SU-DHL-6 (cell line): ENCODE measurements at regions not wholly inside any gene's neighbourhood (a gene's known extent, or its start where the extent isn't known, plus 50 kb on each side); places are given as distances from the start of the nearest gene placed in this dataset.
"Not testable (repeated sequence)": the region's sequence is repeated elsewhere in the genome, so short reads cannot be mapped to it uniquely, and the experiment has no call there.

Source experiments
- H2AFZ ChIP-seq: fragments of 200-600 bp; sonication (generic); 2 replicates; pipeline ENCODE4 v1.6.1; 2014; ENCODE audit warnings: low read depth, mild to moderate bottlenecking, moderate library complexity, mixed read lengths, antibody characterized with exemption, low read length; ENCODE audit not compliant: severe bottlenecking
- H3F3A ChIP-seq: fragments of 200-600 bp; shearing (Covaris generic); 2 replicates; pipeline ENCODE4 v1.6.0; 2016; ENCODE audit warnings: antibody characterized with exemption, mild to moderate bottlenecking; ENCODE audit not compliant: insufficient read depth
- H3K27ac ChIP-seq: fragments of 200-600 bp; sonication (generic); 2 replicates; pipeline ENCODE4 v1.5.1; 2016; ENCODE audit warnings: low read depth, mild to moderate bottlenecking, low read length, moderate library complexity, mixed read lengths
- H3K27me3 ChIP-seq: fragments of 200-600 bp; sonication (generic), shearing (Covaris generic); 2 replicates; pipeline ENCODE4 v1.6.0; 2014; ENCODE audit warnings: mild to moderate bottlenecking, low read length
- H3K36me3 ChIP-seq: fragments of 200-600 bp; sonication (generic); 2 replicates; pipeline ENCODE4 v1.6.1; 2014; ENCODE audit warnings: mild to moderate bottlenecking, low read length, mixed read lengths
- H3K4me2 ChIP-seq: fragments of 300-600, 200-600 bp; shearing (Covaris generic), sonication (generic); 2 replicates; pipeline ENCODE4 v1.6.0; 2014; ENCODE audit warnings: low read length, low read depth, mild to moderate bottlenecking; ENCODE audit not compliant: poor library complexity, severe bottlenecking
- H3K4me3 ChIP-seq: fragments of 200-600 bp; sonication (generic); 2 replicates; pipeline ENCODE4 v1.5.1; 2014; ENCODE audit warnings: antibody characterized with exemption, low read length, mild to moderate bottlenecking, mixed read lengths; ENCODE audit not compliant: insufficient read depth, poor library complexity, severe bottlenecking
- H3K79me2 ChIP-seq: fragments of 200-600 bp; sonication (generic); 2 replicates; pipeline ENCODE4 v1.6.1; 2014; ENCODE audit warnings: mild to moderate bottlenecking, low read length, moderate library complexity; ENCODE audit not compliant: insufficient read depth
- H3K9ac ChIP-seq: fragments of 200-600 bp; sonication (generic); 2 replicates; pipeline ENCODE4 v1.7.0; 2014; ENCODE audit warnings: mild to moderate bottlenecking, low read length
- H3K9me2 ChIP-seq: fragments of 200-600 bp; sonication (generic); replicated peaks from 2 replicates; pipeline ENCODE4 v1.6.1; 2014; ENCODE audit warnings: low read length; ENCODE audit not compliant: insufficient read depth
- H3K9me3 ChIP-seq: fragments of 200-600 bp; sonication (generic); 2 replicates; pipeline ENCODE4 v1.6.1; 2014; ENCODE audit warnings: low read length, mixed read lengths; ENCODE audit not compliant: insufficient read depth
- H4K20me1 ChIP-seq: fragments of 200-600 bp; sonication (generic); 2 replicates; pipeline ENCODE4 v1.6.1; 2014; ENCODE audit warnings: low read depth, mild to moderate bottlenecking, antibody characterized with exemption, low read length, moderate library complexity, mixed read lengths
- EZH2phosphoT487 ChIP-seq: fragments of 200-600 bp; sonication (generic), shearing (Covaris generic); conservative IDR thresholded peaks from 2 replicates; pipeline ENCODE4 v1.6.1; 2018; ENCODE audit warnings: mild to moderate bottlenecking, antibody characterized with exemption, low read length, moderate library complexity, mixed read lengths
- TF ChIP-seq, protein P1 (sequence below): fragments of 200-600 bp; sonication (generic); IDR thresholded peaks from one replicate; pipeline ENCODE4 v1.5.1; 2017; ENCODE audit warnings: antibody characterized with exemption, mild to moderate bottlenecking, low read length, moderate library complexity; ENCODE audit not compliant: insufficient read depth, poor library complexity, severe bottlenecking

GRCh38 chr5:125251703-125252102 is 505.3 kb upstream of the ZNF608 start:
- peaks cover 19% of the 10 kb centered on the region; the same call in 1 of the 2 replicates for H3K9me3 ChIP-seq

DNA sequence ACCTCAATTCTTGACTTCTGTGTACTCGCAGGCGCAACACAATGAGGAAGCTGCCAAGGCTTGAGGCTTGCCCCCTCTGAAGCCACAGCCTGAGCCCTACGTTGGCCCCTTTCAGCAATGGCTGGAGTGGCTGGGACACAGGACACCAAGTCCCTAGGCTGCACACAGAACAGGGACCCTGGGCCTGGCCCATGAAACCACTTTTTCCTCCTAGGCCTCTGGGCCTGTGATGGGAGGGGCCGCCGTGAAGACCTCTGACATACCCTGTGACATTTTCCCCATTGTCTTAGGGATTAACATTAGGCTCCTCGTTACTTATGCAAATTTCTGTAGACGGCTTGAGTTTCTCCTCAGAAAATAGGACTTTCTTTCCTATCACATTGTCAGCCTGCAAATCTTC is 507.2 kb upstream of the ZNF608 start:
- peaks cover 19% of the 10 kb centered on the region; the same call in 1 of the 2 replicates for H3K9me3 ChIP-seq
- H3K9ac ChIP-seq, H3K4me3 ChIP-seq, H3K4me2 ChIP-seq, H4K20me1 ChIP-seq, H2AFZ ChIP-seq, H3F3A ChIP-seq, H3K36me3 ChIP-seq, H3K79me2 ChIP-seq, H3K27ac ChIP-seq, H3K27me3 ChIP-seq, H3K9me2 ChIP-seq: not testable (repeated sequence)

More at GRCh38 chr5:125251703-125252102, 505.3 kb upstream of the ZNF608 start:
- Histone ChIP-seq H3K27ac (no peak overlapping the region), H3K79me2 (no peaks in the 10 kb centered on the region), H3K36me3 (no peaks in the 10 kb centered on the region), H3K9me2 (no peaks in the 10 kb centered on the region), H3K4me2 (no peak overlapping the region), H3K4me3 (no peak overlapping the region), H3K9ac (no peak overlapping the region), H3K27me3 (no peaks in the 10 kb centered on the region), H3F3A (no peaks in the 10 kb centered on the region), H4K20me1 (no peaks in the 10 kb centered on the region), H2AFZ (no peak overlapping the region)
- TF ChIP-seq, protein P1, sequence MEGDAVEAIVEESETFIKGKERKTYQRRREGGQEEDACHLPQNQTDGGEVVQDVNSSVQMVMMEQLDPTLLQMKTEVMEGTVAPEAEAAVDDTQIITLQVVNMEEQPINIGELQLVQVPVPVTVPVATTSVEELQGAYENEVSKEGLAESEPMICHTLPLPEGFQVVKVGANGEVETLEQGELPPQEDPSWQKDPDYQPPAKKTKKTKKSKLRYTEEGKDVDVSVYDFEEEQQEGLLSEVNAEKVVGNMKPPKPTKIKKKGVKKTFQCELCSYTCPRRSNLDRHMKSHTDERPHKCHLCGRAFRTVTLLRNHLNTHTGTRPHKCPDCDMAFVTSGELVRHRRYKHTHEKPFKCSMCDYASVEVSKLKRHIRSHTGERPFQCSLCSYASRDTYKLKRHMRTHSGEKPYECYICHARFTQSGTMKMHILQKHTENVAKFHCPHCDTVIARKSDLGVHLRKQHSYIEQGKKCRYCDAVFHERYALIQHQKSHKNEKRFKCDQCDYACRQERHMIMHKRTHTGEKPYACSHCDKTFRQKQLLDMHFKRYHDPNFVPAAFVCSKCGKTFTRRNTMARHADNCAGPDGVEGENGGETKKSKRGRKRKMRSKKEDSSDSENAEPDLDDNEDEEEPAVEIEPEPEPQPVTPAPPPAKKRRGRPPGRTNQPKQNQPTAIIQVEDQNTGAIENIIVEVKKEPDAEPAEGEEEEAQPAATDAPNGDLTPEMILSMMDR: no peak
- TF ChIP-seq EZH2phosphoT487: no peak

DNA sequence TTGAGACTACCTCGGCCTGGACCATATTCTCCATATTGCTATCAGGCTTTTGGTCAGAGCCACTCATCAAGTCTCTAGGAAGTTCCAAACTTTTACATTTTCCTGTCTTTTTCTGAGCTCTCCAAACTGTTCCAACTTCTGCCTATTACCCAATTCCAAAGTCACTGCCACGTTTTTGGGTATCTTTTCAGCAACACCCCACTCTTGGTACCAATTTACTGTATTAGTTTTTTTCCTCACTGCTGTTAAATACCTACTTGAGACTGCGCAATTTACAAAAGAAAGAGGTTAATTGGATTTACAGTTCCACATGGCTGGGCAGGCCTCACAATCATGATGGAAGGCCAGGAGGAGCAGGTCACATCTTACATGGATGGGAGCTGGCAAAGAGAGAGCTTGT is 507.8 kb upstream of the ZNF608 start:
- Histone ChIP-seq H3K36me3 (no peaks in the 10 kb centered on the region), H3K9ac (no peak overlapping the region), H3K9me3 (peaks cover 19% of the 10 kb centered on the region; the same call in 1 of the 2 replicates), H3K4me2 (no peak overlapping the region), H3K4me3 (no peak overlapping the region), H2AFZ (no peak overlapping the region), H3K27ac (no peak overlapping the region), H4K20me1 (no peaks in the 10 kb centered on the region), H3K9me2 (no peaks in the 10 kb centered on the region), H3F3A (no peaks in the 10 kb centered on the region), H3K27me3 (no peaks in the 10 kb centered on the region), H3K79me2 (no peaks in the 10 kb centered on the region)
- TF ChIP-seq, protein P1: no peak
- TF ChIP-seq EZH2phosphoT487: no peak

- Histone ChIP-seq H4K20me1 (no peaks in the 10 kb centered on the region), H3K4me3 (no peak overlapping the region), H3K27me3 (no peaks in the 10 kb centered on the region), H3K9ac (no peak overlapping the region), H3K36me3 (no peaks in the 10 kb centered on the region), H3K9me2 (no peaks in the 10 kb centered on the region), H3F3A (no peaks in the 10 kb centered on the region), H3K9me3 (peaks cover 19% of the 10 kb centered on the region; the same call in 1 of the 2 replicates), H3K79me2 (no peaks in the 10 kb centered on the region), H3K4me2 (no peak overlapping the region), H2AFZ (no peak overlapping the region), H3K27ac (no peak overlapping the region)
- TF ChIP-seq EZH2phosphoT487: no peak
- TF ChIP-seq, protein P1: no peak
Measured at GRCh38 chr5:125256296-125256695, 509.9 kb upstream of the ZNF608 start.
